ENCODE measurements at regions not wholly inside any gene's neighbourhood (a gene's known extent, or its start where the extent isn't known, plus 50 kb on each side); places are given as distances from the start of the nearest gene placed in this dataset.

DNA sequence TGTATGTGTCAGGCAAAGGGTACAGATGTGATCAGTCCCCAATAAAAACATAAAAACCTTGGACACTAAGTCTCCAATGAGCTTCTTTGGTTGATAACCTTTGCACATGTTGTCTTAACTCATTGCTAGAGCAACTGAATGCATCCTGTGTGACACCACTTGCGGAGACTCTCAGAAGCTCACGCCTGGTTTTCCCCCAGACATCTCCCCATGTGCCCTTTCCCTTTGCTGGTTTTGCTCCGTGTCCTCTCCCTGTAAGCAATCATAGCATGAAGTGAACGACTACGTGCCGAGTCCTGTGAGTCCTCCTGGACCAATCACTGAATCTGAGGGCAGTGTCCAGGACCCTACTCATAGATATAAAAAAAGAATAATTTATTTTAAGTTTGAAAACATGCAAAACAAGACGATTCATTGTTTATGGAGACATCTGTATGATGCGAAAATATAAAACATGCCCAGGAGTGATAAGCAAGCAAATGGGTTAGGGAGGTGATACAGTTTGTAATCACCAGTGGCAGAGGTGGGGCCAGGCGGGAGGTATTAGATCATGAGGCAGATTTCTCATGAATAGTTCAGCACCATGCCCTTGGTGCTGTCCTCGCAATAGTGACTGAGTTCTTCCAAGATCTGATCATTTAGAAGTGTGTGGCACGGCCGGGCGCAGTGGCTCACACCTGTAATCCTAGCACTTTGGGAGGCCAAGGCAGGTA lies 115.5 kb downstream of the MED10 start:
- Histone ChIP-seq H3K4me1 (peaks cover 0 to 7% (median 0%) of the 10 kb centered on the region in 4 donors), H3K4me3 (no peak overlapping the region), H3K36me3 (no peaks in the 10 kb centered on the region), H3K27ac (no peak overlapping the region), H3K27me3 (no peaks in the 10 kb centered on the region), H3K9me3 (no peaks in the 10 kb centered on the region)
- DNase-seq: no peak
- intact Hi-C loops (cut with DNase I; ENCODE audit: low total_unique reads): no loop called here
- TF ChIP-seq, protein P1, sequence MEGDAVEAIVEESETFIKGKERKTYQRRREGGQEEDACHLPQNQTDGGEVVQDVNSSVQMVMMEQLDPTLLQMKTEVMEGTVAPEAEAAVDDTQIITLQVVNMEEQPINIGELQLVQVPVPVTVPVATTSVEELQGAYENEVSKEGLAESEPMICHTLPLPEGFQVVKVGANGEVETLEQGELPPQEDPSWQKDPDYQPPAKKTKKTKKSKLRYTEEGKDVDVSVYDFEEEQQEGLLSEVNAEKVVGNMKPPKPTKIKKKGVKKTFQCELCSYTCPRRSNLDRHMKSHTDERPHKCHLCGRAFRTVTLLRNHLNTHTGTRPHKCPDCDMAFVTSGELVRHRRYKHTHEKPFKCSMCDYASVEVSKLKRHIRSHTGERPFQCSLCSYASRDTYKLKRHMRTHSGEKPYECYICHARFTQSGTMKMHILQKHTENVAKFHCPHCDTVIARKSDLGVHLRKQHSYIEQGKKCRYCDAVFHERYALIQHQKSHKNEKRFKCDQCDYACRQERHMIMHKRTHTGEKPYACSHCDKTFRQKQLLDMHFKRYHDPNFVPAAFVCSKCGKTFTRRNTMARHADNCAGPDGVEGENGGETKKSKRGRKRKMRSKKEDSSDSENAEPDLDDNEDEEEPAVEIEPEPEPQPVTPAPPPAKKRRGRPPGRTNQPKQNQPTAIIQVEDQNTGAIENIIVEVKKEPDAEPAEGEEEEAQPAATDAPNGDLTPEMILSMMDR (IDR thresholded peaks at IDR 0.05): no peak

DNA sequence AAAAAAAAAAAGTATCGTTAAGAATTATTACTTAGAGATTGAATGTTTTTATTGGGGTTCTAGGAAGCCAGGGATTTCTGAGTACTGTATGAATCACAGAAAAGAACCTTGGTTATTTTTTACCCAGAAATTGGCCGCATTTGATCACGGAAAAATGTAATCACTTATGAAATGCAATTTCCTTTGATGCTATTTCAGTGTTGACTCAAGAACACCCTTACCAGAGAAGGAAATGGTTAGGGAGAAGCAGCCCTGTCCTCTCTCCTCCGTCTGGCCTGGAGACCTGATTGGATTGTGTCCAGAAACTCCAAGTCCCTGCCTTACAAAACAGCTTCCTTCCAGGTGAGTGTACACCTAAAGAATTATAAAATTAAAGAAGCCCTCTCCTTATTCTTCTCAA lies 116.7 kb downstream of the MED10 start:
- Histone ChIP-seq H3K4me1 (peaks cover 0 to 7% (median 0%) of the 10 kb centered on the region in 4 donors), H3K27ac (no peak overlapping the region), H3K9me3 (no peaks in the 10 kb centered on the region), H3K27me3 (no peaks in the 10 kb centered on the region), H3K4me3 (no peak overlapping the region), H3K36me3 (no peaks in the 10 kb centered on the region)
- intact Hi-C loops (cut with DNase I; ENCODE audit: low total_unique reads): no loop called here
- no peak for DNase-seq
- TF ChIP-seq, protein P1 (IDR thresholded peaks at IDR 0.05): no peak

DNA sequence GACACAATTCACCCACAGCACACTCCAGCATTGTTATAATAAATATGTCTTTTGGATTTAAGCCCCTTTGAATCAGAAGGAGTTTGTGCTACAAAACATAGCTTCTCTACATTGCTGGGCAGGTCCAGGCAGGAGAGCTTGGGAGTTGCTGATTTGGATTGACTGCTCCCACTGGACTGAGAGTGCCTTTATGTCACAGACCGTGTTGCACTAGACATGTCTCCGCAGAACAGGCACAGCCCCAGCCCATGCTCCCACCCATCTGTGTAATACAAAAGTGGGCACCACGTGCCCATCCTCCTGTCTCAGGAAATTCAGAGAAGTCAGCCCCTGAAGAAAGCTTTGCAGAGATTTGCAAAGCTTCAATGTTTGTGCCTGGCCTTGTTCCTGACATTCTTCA lies 117.1 kb downstream of the MED10 start:
- intact Hi-C loops (cut with DNase I; ENCODE audit: low total_unique reads): no loop called here
- TF ChIP-seq, protein P1 (IDR thresholded peaks at IDR 0.05): no peak
- peaks cover 0 to 7% (median 0%) of the 10 kb centered on the region in 4 donors for H3K4me1 ChIP-seq
- no peaks in the 10 kb centered on the region for H3K9me3 ChIP-seq
- no peaks in the 10 kb centered on the region for H3K36me3 ChIP-seq
- no peak overlapping the region for H3K4me3 ChIP-seq
- no peak for DNase-seq
- H3K27me3 ChIP-seq: no peaks in the 10 kb centered on the region
- no peak overlapping the region for H3K27ac ChIP-seq

GRCh38 chr5:6260846-6261245 lies 117.5 kb downstream of the MED10 start:
- Histone ChIP-seq H3K4me3 (no peak overlapping the region), H3K4me1 (peaks cover 0 to 7% (median 0%) of the 10 kb centered on the region in 4 donors), H3K27ac (no peak overlapping the region), H3K27me3 (no peaks in the 10 kb centered on the region), H3K36me3 (no peaks in the 10 kb centered on the region), H3K9me3 (no peaks in the 10 kb centered on the region)
- intact Hi-C loops (cut with DNase I; ENCODE audit: low total_unique reads): no loop called here
- TF ChIP-seq, protein P1 (IDR thresholded peaks at IDR 0.05): no peak
- no peak for DNase-seq

DNA sequence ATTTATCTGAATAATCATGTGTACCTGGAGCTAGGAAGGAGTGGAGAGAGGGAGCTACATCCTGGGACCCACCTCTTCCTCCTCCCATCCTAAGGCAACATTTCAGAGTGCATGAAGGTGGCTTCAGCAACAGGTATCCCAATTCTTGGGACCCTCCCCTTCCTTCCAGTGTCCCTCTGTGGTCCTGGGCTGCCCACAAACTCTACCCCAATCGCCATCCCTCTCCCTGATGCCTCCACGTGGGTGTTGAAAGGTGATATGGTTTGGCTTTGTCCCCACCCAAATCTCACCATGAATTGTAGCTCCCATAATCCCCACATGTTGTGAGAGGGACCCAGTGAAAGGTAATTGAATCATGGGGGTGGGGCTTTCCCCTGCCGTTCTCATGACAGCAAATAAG lies 121.4 kb downstream of the MED10 start:
- Histone ChIP-seq H3K9me3 (no peaks in the 10 kb centered on the region), H3K36me3 (no peaks in the 10 kb centered on the region), H3K4me3 (no peak overlapping the region), H3K27ac (no peak overlapping the region), H3K27me3 (no peaks in the 10 kb centered on the region), H3K4me1 (peaks cover 0 to 7% (median 0%) of the 10 kb centered on the region in 4 donors)
- TF ChIP-seq, protein P1 (IDR thresholded peaks at IDR 0.05): no peak
- DNase-seq: no peak
- intact Hi-C loops (cut with DNase I; ENCODE audit: low total_unique reads): no loop called here

All from tibial artery (tissue), 4 donors.